ENCODE measurements at regions not wholly inside any gene's neighbourhood (a gene's known extent, or its start where the extent isn't known, plus 50 kb on each side); places are given as distances from the start of the nearest gene placed in this dataset.

- Mint-ChIP-seq H3K4me1 (ENCODE audit: low read depth) (no peaks in the 10 kb centered on the region), H3K27me3 (ENCODE audit: low read depth) (no peaks in the 10 kb centered on the region), H3K27ac (no peak overlapping the region), H3K4me3 (no peak overlapping the region), H3K36me3 (ENCODE audit: low read depth) (no peaks in the 10 kb centered on the region), H3K9me3 (peaks cover 2% of the 10 kb centered on the region)
- intact Hi-C loops (cut with micrococcal nuclease): no loop called here
- CTCF ChIA-PET: no interaction called here
- no peak for DNase-seq
Measured at GRCh38 chr6:91317247-91317835, 730.5 kb upstream of the MAP3K7 start.

- Mint-ChIP-seq H3K27me3 (ENCODE audit: low read depth) (no peaks in the 10 kb centered on the region), H3K27ac (no peak overlapping the region), H3K4me1 (ENCODE audit: low read depth) (no peaks in the 10 kb centered on the region), H3K36me3 (ENCODE audit: low read depth) (no peaks in the 10 kb centered on the region), H3K9me3 (no peaks in the 10 kb centered on the region), H3K4me3 (no peak overlapping the region)
- CTCF ChIA-PET: interaction anchor here (0.6 kb wide), 1 partner anchor 301 kb away, joined by 5 read pairs; no protein-coding TSS in a partner anchor
- intact Hi-C loops (cut with micrococcal nuclease): no loop called here
- no peak for DNase-seq
Measured at GRCh38 chr6:91310178-91310577, 723.3 kb upstream of the MAP3K7 start.

GRCh38 chr6:91305755-91306154, 718.9 kb upstream of the MAP3K7 start:
- Mint-ChIP-seq H3K9me3 (no peaks in the 10 kb centered on the region), H3K4me1 (ENCODE audit: low read depth) (no peaks in the 10 kb centered on the region), H3K27ac (no peak overlapping the region), H3K27me3 (ENCODE audit: low read depth) (no peaks in the 10 kb centered on the region), H3K4me3 (no peak overlapping the region), H3K36me3 (ENCODE audit: low read depth) (no peaks in the 10 kb centered on the region)
- DNase-seq: no peak
- intact Hi-C loops (cut with micrococcal nuclease): no loop called here
- CTCF ChIA-PET: no interaction called here

- Mint-ChIP-seq H3K9me3 (no peaks in the 10 kb centered on the region), H3K4me3 (no peak overlapping the region), H3K27me3 (ENCODE audit: low read depth) (no peaks in the 10 kb centered on the region), H3K36me3 (ENCODE audit: low read depth) (no peaks in the 10 kb centered on the region), H3K4me1 (ENCODE audit: low read depth) (no peaks in the 10 kb centered on the region), H3K27ac (no peak overlapping the region)
- DNase-seq: no peak
- intact Hi-C loops (cut with micrococcal nuclease): no loop called here
- CTCF ChIA-PET: no interaction called here
Measured at GRCh38 chr6:91304521-91304920, 717.6 kb upstream of the MAP3K7 start.

DNA sequence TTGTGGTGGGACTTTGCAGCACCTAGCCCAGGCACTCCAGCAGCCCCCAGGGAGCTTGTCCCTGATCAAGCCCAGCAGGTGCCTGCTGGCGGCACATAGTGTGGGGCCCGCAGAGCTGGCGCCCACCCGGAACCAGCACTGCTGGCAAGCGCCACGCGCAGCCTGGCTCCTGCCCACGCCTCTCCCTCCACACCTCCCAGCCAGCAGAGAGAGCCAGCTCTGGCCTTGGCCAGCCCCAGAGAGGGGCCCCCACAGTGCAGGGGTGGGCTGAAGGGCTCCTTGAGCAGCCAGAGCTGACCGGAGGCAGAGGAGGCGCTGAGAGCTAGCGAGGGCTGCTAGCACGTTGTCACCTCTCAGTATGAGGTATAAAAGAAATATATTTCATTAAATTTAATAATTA, 716.5 kb upstream of the MAP3K7 start:
- Mint-ChIP-seq H3K9me3 (no peaks in the 10 kb centered on the region), H3K4me1 (ENCODE audit: low read depth) (no peaks in the 10 kb centered on the region), H3K36me3 (ENCODE audit: low read depth) (no peaks in the 10 kb centered on the region), H3K27me3 (ENCODE audit: low read depth) (no peaks in the 10 kb centered on the region), H3K4me3 (no peak overlapping the region), H3K27ac (no peak overlapping the region)
- intact Hi-C loops (cut with micrococcal nuclease): no loop called here
- no peak for DNase-seq
- CTCF ChIA-PET: no interaction called here

DNA sequence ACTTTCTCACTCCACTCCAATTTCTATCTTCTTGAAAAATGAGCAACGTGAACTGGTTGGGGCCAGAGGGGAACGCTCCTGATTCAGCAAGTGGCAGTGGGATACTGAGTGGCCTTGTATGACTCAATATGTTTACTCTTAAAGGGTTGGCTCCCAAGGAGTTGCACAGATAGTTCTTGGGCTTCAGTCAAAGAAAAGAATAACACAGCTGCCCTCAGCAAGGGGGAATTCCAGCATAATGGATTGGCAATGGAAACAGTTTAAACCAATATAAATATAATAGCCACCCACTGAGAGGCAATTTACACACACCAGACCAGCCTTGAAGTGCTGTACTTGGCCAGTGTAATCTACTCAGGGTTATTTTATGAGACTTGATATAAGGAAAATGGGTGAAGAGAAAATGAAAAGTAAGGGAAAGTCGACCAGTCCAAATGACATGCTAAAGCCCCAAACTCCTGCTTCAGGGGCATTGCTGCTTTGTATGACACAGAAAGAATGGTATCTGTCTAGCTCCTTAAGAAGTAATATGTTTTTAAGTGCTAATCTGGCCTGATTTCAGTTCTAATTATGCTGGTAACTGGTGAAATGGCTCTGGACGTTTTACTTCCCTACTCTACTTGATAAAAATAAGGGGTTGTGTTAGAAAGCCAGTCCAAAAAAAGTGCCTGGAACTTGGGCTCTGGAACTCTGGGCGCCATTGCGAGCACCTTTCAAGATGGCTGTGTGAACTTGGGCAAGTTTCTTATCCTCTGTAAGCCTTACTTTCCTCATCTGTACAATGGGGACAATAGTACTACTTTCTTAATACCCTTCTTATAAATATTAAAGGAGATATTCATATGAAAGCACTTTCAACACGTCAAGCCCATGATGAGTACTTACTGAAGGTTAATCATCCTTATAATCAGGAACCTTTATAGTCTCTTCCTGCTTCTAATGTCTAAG, 712.9 kb upstream of the MAP3K7 start:
- CTCF ChIA-PET: interaction anchor here (0.7 kb wide), 1 partner anchor 375 kb away, joined by 3 read pairs; no protein-coding TSS in a partner anchor
- no peaks in the 10 kb centered on the region for H3K9me3 Mint-ChIP-seq
- no peak for DNase-seq
- H3K4me3 Mint-ChIP-seq: no peak overlapping the region
- no peaks in the 10 kb centered on the region for H3K4me1 Mint-ChIP-seq (ENCODE audit: low read depth)
- intact Hi-C loops (cut with micrococcal nuclease): no loop called here
- H3K36me3 Mint-ChIP-seq (ENCODE audit: low read depth): no peaks in the 10 kb centered on the region
- no peaks in the 10 kb centered on the region for H3K27me3 Mint-ChIP-seq (ENCODE audit: low read depth)
- no peak overlapping the region for H3K27ac Mint-ChIP-seq

GRCh38 chr6:91298543-91299145, 711.8 kb upstream of the MAP3K7 start:
- no peaks in the 10 kb centered on the region for H3K27me3 Mint-ChIP-seq (ENCODE audit: low read depth)
- H3K27ac Mint-ChIP-seq: no peak overlapping the region
- H3K4me3 Mint-ChIP-seq: no peak overlapping the region
- H3K9me3 Mint-ChIP-seq: no peaks in the 10 kb centered on the region
- no peaks in the 10 kb centered on the region for H3K36me3 Mint-ChIP-seq (ENCODE audit: low read depth)
- no peak for DNase-seq
- intact Hi-C loops (cut with micrococcal nuclease): no loop called here
- H3K4me1 Mint-ChIP-seq (ENCODE audit: low read depth): no peaks in the 10 kb centered on the region
- CTCF ChIA-PET: no interaction called here

DNA sequence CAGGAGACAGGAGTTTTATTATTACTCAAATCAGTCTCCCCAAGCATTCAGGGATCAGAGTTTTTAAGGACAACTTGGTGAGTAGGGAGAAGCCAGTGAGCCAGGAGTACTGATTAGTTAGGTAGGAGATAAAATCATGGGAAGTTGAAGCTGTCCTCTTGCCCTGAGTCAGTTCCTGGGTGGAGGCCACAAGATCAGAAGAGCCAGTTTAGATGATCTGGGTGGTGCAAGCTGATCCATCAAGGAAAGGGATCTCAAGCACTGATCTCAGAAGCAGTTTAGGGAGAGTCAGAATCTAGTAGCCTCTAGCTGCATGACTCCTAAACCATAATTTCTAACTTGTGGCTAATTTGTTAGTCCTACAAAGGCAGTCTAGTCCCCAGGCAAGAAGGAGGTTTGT, 706.5 kb upstream of the MAP3K7 start:
- CTCF ChIA-PET: no interaction called here
- H3K27ac Mint-ChIP-seq: no peak overlapping the region
- no peak for DNase-seq
- H3K4me1 Mint-ChIP-seq (ENCODE audit: low read depth): no peaks in the 10 kb centered on the region
- intact Hi-C loops (cut with micrococcal nuclease): no loop called here
- H3K27me3 Mint-ChIP-seq (ENCODE audit: low read depth): no peaks in the 10 kb centered on the region
- H3K9me3 Mint-ChIP-seq: no peaks in the 10 kb centered on the region
- H3K36me3 Mint-ChIP-seq (ENCODE audit: low read depth): no peaks in the 10 kb centered on the region
- no peak overlapping the region for H3K4me3 Mint-ChIP-seq

GRCh38 chr6:91291071-91291470, 704.2 kb upstream of the MAP3K7 start:
- intact Hi-C loops (cut with micrococcal nuclease): no loop called here
- H3K27ac Mint-ChIP-seq: no peak overlapping the region
- H3K9me3 Mint-ChIP-seq: no peaks in the 10 kb centered on the region
- no peaks in the 10 kb centered on the region for H3K4me1 Mint-ChIP-seq (ENCODE audit: low read depth)
- CTCF ChIA-PET: no interaction called here
- DNase-seq: no peak
- no peak overlapping the region for H3K4me3 Mint-ChIP-seq
- H3K27me3 Mint-ChIP-seq (ENCODE audit: low read depth): no peaks in the 10 kb centered on the region
- no peaks in the 10 kb centered on the region for H3K36me3 Mint-ChIP-seq (ENCODE audit: low read depth)

DNA sequence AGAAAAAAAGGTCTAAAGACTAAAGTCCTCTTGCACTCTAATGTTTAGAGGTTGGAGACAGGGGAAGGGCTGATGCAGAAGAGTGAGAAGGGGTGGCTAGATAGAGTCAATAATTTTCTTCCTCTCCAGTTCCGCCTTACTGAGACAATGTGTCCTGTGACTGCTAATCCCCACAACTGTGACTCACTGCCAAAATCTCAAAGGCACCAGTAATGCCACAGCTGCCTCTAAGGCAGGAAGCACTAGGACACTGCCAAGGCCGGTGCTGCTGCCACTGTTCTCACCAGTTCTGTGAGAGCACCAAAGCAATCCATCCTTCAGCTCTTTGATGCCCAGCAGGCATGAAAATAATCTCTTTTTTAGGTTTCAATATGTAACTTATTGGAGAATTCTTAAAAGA, 701.9 kb upstream of the MAP3K7 start:
- H3K36me3 Mint-ChIP-seq (ENCODE audit: low read depth): no peaks in the 10 kb centered on the region
- H3K4me1 Mint-ChIP-seq (ENCODE audit: low read depth): no peaks in the 10 kb centered on the region
- intact Hi-C loops (cut with micrococcal nuclease): no loop called here
- no peaks in the 10 kb centered on the region for H3K9me3 Mint-ChIP-seq
- no peak overlapping the region for H3K4me3 Mint-ChIP-seq
- H3K27me3 Mint-ChIP-seq (ENCODE audit: low read depth): no peaks in the 10 kb centered on the region
- H3K27ac Mint-ChIP-seq: no peak overlapping the region
- no peak for DNase-seq
- CTCF ChIA-PET: no interaction called here

DNA sequence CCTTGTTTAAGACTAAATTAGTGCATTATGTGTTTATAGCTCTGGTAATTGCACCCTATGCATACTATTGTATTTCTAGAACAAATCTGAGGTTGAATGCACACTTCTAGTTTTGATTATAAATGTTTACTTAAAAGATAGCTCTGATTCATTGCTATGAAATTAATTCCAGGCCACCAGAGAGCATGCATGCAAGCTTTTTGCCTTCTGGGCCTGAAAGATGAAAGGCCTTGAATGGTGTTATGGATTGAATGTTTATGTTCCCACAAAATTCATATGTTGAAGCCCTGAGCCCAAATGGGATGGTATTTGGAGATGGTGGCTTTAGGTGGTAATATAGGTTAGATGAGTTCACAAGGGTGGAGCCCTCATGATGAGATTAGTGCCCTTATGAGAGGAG, 695.0 kb upstream of the MAP3K7 start:
- H3K4me1 Mint-ChIP-seq (ENCODE audit: low read depth): no peaks in the 10 kb centered on the region

DNA sequence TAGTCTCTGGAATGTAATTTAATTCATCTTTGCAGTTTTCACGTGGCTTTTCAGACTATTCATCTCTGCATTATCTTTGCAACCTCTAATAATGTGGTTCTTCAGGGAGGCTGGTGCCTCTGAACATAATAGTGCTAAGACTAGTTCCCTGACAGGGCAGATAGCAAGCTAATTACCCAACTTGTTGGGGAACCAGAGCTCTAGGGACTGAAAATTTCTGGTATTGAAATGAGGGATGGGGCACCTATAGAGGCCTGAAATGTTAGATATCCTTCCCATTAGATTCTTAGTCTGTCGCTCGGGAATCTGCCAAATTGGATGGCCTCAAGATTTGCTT, 693.6 kb upstream of the MAP3K7 start:
- intact Hi-C loops (cut with micrococcal nuclease): no loop called here
- Mint-ChIP-seq H3K9me3 (peaks cover 3% of the 10 kb centered on the region), H3K27me3 (ENCODE audit: low read depth) (no peaks in the 10 kb centered on the region), H3K4me3 (no peak overlapping the region), H3K27ac (no peak overlapping the region), H3K4me1 (ENCODE audit: low read depth) (no peaks in the 10 kb centered on the region), H3K36me3 (ENCODE audit: low read depth) (no peaks in the 10 kb centered on the region)
- CTCF ChIA-PET: no interaction called here
- no peak for DNase-seq

More for the DNA sequence above, 695.0 kb upstream of the MAP3K7 start:
- H3K27me3 Mint-ChIP-seq (ENCODE audit: low read depth): no peaks in the 10 kb centered on the region
- DNase-seq: no peak
- intact Hi-C loops (cut with micrococcal nuclease): no loop called here
- H3K27ac Mint-ChIP-seq: no peak overlapping the region
- no peaks in the 10 kb centered on the region for H3K36me3 Mint-ChIP-seq (ENCODE audit: low read depth)
- CTCF ChIA-PET: interaction anchor here (1.3 to 1.4 kb wide), 2 partner anchors 44 to 341 kb away, joined by 3 read pairs; no protein-coding TSS in a partner anchor
- no peak overlapping the region for H3K4me3 Mint-ChIP-seq
- peaks cover 3% of the 10 kb centered on the region for H3K9me3 Mint-ChIP-seq
